BJ (cell line): ENCODE measurements at regions not wholly inside any gene's neighbourhood (a gene's known extent, or its start where the extent isn't known, plus 50 kb on each side); places are given as distances from the start of the nearest gene placed in this dataset.

Experiments
- CTCF ChIA-PET: fragments of 350-600 bp; formaldehyde crosslinking; extraction: SDS; loops from one replicate; lab custom pipeline; 2021; ENCODE audit warnings: antibody characterized with exemption, inconsistent platforms; lab: Yijun Ruan, JAX
- POLR2A ChIA-PET: fragments of 300-600 bp; sonication (Branson Sonifier 250); formaldehyde crosslinking; extraction: SDS; loops from one replicate; lab custom pipeline; 2021; ENCODE audit warnings: antibody characterized with exemption; lab: Charles Lee
- DNase-seq: peaks from one replicate; pipeline ENCODE4 v3.0.0-alpha.2; 2011; ENCODE audit warnings: low read depth
- H3K27me3 ChIP-seq: 2 replicates; pipeline ENCODE4 v1.6.0; 2011; ENCODE audit warnings: low read length; ENCODE audit not compliant: control insufficient read depth, insufficient read depth
- H3K36me3 ChIP-seq: 2 replicates; pipeline ENCODE4 v1.5.1; 2011; ENCODE audit warnings: low read length; ENCODE audit not compliant: control insufficient read depth, insufficient read depth
- H3K4me3 ChIP-seq: 2 replicates; pipeline ENCODE4 v1.5.1; 2011; ENCODE audit warnings: low read depth, mild to moderate bottlenecking, control low read depth, low read length
- TF ChIP-seq, protein P1 (sequence below): IDR thresholded peaks from 2 replicates; pipeline ENCODE4 v1.5.1; 2011; ENCODE audit warnings: low read depth, mild to moderate bottlenecking, control low read depth, inconsistent platforms, low read length, moderate library complexity; ENCODE audit not compliant: insufficient read depth

DNA sequence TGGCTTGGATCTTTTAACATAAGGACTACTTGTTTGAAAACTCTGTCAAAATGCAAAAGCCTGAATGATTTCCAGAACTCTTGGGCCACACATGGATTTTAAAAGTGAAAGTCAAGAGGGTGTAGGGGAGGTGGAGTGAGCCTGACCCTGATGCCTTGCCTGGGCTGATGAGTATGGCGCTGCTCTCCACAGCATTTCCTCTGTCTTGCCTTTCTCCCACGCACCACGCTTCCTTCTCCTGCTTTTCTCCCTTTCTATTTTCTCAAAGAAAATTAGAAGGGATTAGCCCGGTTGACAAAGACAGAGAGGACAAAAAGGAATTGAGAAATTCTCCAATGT lies 207.0 kb upstream of the CCDC68 start:
- TF ChIP-seq, protein P1, sequence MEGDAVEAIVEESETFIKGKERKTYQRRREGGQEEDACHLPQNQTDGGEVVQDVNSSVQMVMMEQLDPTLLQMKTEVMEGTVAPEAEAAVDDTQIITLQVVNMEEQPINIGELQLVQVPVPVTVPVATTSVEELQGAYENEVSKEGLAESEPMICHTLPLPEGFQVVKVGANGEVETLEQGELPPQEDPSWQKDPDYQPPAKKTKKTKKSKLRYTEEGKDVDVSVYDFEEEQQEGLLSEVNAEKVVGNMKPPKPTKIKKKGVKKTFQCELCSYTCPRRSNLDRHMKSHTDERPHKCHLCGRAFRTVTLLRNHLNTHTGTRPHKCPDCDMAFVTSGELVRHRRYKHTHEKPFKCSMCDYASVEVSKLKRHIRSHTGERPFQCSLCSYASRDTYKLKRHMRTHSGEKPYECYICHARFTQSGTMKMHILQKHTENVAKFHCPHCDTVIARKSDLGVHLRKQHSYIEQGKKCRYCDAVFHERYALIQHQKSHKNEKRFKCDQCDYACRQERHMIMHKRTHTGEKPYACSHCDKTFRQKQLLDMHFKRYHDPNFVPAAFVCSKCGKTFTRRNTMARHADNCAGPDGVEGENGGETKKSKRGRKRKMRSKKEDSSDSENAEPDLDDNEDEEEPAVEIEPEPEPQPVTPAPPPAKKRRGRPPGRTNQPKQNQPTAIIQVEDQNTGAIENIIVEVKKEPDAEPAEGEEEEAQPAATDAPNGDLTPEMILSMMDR = no peak

GRCh38 chr18:55163550-55163949 lies 204.3 kb upstream of the CCDC68 start:
- Histone ChIP-seq H3K36me3 (no peaks in the 10 kb centered on the region), H3K27me3 (peaks cover 6% of the 10 kb centered on the region), H3K4me3 (no peak overlapping the region)
- TF ChIP-seq, protein P1 = no peak
- CTCF ChIA-PET = no interaction called here
- no peak for DNase-seq
- POLR2A ChIA-PET = no interaction called here

More for the DNA sequence above, 207.0 kb upstream of the CCDC68 start:
- H3K4me3 ChIP-seq = no peak overlapping the region
- H3K27me3 ChIP-seq = peaks cover 6% of the 10 kb centered on the region
- CTCF ChIA-PET = interaction anchor here (0.9 kb wide), 1 partner anchor 27 kb away, joined by 3 read pairs; no protein-coding TSS in a partner anchor
- no peaks in the 10 kb centered on the region for H3K36me3 ChIP-seq
- POLR2A ChIA-PET = no interaction called here
- DNase-seq = no peak

- ChIA-PET POLR2A (no interaction called here), CTCF (interaction anchor here (1.4 kb wide), 1 partner anchor 10 kb away, joined by 3 read pairs; no protein-coding TSS in a partner anchor)
- DNase-seq = no peak
- Histone ChIP-seq H3K4me3 (no peak overlapping the region), H3K36me3 (no peaks in the 10 kb centered on the region), H3K27me3 (peaks cover 4% of the 10 kb centered on the region)
- TF ChIP-seq, protein P1 = no peak
These were observed 202.7 kb upstream of the CCDC68 start for GRCh38 chr18:55161916-55162315.

- ChIA-PET POLR2A (no interaction called here), CTCF (interaction anchor here (0.7 to 0.9 kb wide), 2 partner anchors 8 to 35 kb away, joined by 4 read pairs; no protein-coding TSS in a partner anchor)
- no peak for DNase-seq
- Histone ChIP-seq H3K4me3 (no peak overlapping the region), H3K27me3 (peaks cover 2% of the 10 kb centered on the region), H3K36me3 (no peaks in the 10 kb centered on the region)
- TF ChIP-seq, protein P1 = no peak
These were observed 199.8 kb upstream of the CCDC68 start for GRCh38 chr18:55159027-55159426.

DNA sequence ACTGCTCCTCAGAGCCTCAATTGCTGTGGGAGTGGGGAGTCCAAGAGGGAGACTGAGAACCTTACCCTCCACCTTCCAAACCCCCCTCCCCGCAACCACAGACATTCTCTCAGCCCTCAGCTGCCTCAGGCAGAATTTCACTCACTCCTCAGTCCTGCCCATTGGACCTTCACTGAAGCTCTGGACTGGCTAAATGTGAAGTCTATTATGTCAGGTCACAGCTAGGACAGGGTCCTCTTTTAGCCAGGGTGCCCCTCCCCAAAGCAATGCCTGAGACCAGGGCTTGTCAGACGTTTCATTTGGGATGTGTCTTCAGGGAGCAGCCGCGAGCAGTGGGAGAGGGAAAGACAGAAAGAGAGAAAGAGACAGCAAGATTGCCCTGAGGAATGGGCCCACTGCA lies 199.3 kb upstream of the CCDC68 start:
- Histone ChIP-seq H3K4me3 (no peak overlapping the region), H3K36me3 (no peaks in the 10 kb centered on the region), H3K27me3 (no peaks in the 10 kb centered on the region; the same call in none of the 2 replicates)
- ChIA-PET POLR2A (no interaction called here), CTCF (interaction anchor here (0.9 kb wide), 1 partner anchor 9 kb away, joined by 4 read pairs; no protein-coding TSS in a partner anchor)
- no peak for DNase-seq
- TF ChIP-seq, protein P1 = no peak
